Fibroblast of lung (primary cell): ENCODE measurements at regions not wholly inside any gene's neighbourhood (a gene's known extent, or its start where the extent isn't known, plus 50 kb on each side); places are given as distances from the start of the nearest gene placed in this dataset.
A peak's percentile ranks its signal among the peaks of the same experiment; 100 is the strongest.

Experiments
- DNase-seq, 2 donors: peaks; one replicate each; pipeline versions ENCODE4 v3.0.0 to v3.0.0-alpha.2; 2010; ENCODE audit warnings: low read depth in 2 of 2
- H2AFZ ChIP-seq: 2 replicates; pipeline ENCODE4 v1.5.1; 2012; ENCODE audit warnings: low read length, control low read depth, inconsistent platforms
- H3K27ac ChIP-seq: 2 replicates; pipeline ENCODE4 v1.5.1; 2011; ENCODE audit warnings: low read length, control low read depth; ENCODE audit not compliant: insufficient read depth
- H3K27me3 ChIP-seq: 2 replicates; pipeline ENCODE4 v1.5.1; 2011; ENCODE audit warnings: mild to moderate bottlenecking, low read length; ENCODE audit not compliant: control insufficient read depth, insufficient read depth
- H3K36me3 ChIP-seq: 2 replicates; pipeline ENCODE4 v1.5.1; 2011; ENCODE audit warnings: low read length; ENCODE audit not compliant: control insufficient read depth, insufficient read depth
- H3K4me1 ChIP-seq: 2 replicates; pipeline ENCODE4 v1.5.1; 2011; ENCODE audit warnings: low read length; ENCODE audit not compliant: control insufficient read depth, insufficient read depth; ENCODE audit errors: extremely low read depth
- H3K4me2 ChIP-seq: 2 replicates; pipeline ENCODE4 v1.5.1; 2011; ENCODE audit warnings: low read length, control low read depth; ENCODE audit not compliant: insufficient read depth; ENCODE audit errors: extremely low read depth
- H3K4me3 ChIP-seq, 4 experiments: fragments of 200-600 bp in 1 of 4; sonication (generic) in 1 of 4; replicated peaks in 1 of 4; 2 replicates each; pipeline ENCODE4 v1.5.1; 2011 to 2016; ENCODE audit warnings: low read length in 4 of 4, low read depth in 3 of 4, mild to moderate bottlenecking in 3 of 4, control low read depth in 2 of 4, inconsistent platforms in 1 of 4, mixed read lengths in 1 of 4; ENCODE audit not compliant: insufficient read depth in 1 of 4; ENCODE audit errors: control extremely low read depth in 1 of 4
- H3K79me2 ChIP-seq: 2 replicates; pipeline ENCODE4 v1.5.1; 2012; ENCODE audit warnings: mild to moderate bottlenecking, low read length, inconsistent platforms; ENCODE audit not compliant: control insufficient read depth, insufficient read depth
- H3K9ac ChIP-seq: 2 replicates; pipeline ENCODE4 v1.5.1; 2011; ENCODE audit warnings: mild to moderate bottlenecking, low read length, control low read depth; ENCODE audit not compliant: insufficient read depth
- H3K9me3 ChIP-seq: 2 replicates; pipeline ENCODE4 v1.5.1; 2012; ENCODE audit warnings: low read depth, low read length; ENCODE audit not compliant: control insufficient read depth, insufficient read depth
- H4K20me1 ChIP-seq: 2 replicates; pipeline ENCODE4 v1.5.1; 2011; ENCODE audit warnings: low read length; ENCODE audit not compliant: control insufficient read depth, insufficient read depth; ENCODE audit errors: extremely low read depth
- CTCF ChIP-seq, 2 donors: IDR thresholded peaks in 1 of 2; conservative IDR thresholded peaks in 1 of 2; 1 replicate in 1 of 2; 2 replicates in 1 of 2; pipeline ENCODE4 v1.5.1; 2011 to 2012; ENCODE audit warnings: low read length in 2 of 2, control low read depth in 1 of 2, inconsistent platforms in 1 of 2, low read depth in 1 of 2, mild to moderate bottlenecking in 1 of 2
- EZH2 ChIP-seq: IDR thresholded peaks from 2 replicates; pipeline ENCODE4 v1.5.1; 2012; ENCODE audit warnings: low read length, control low read depth, mild to moderate bottlenecking; ENCODE audit errors: missing control alignments

- Histone ChIP-seq H4K20me1 (no peaks in the 10 kb centered on the region), H3K9ac (no peak overlapping the region), H3K27ac (no peak overlapping the region), H3K27me3 (no peaks in the 10 kb centered on the region), H3K4me1 (peaks cover 9% of the 10 kb centered on the region), H3K4me2 (peak overlapping the region; percentile 35), H3K36me3 (no peaks in the 10 kb centered on the region), H2AFZ (no peak overlapping the region), H3K9me3 (no peaks in the 10 kb centered on the region), H3K79me2 (no peaks in the 10 kb centered on the region), H3K4me3 (no peak overlapping the region)
- no peak for TF ChIP-seq CTCF (conservative IDR thresholded peaks at IDR 0.05 in 1 of 2, IDR thresholded peaks at IDR 0.05 in 1 of 2; ENCODE audit: low read depth in 1 of 2, low read length in 2 of 2)
- no peak for TF ChIP-seq EZH2
- no peak for DNase-seq
Observed at GRCh38 chr6:56327946-56328727, 80.8 kb upstream of the COL21A1 start.

DNA sequence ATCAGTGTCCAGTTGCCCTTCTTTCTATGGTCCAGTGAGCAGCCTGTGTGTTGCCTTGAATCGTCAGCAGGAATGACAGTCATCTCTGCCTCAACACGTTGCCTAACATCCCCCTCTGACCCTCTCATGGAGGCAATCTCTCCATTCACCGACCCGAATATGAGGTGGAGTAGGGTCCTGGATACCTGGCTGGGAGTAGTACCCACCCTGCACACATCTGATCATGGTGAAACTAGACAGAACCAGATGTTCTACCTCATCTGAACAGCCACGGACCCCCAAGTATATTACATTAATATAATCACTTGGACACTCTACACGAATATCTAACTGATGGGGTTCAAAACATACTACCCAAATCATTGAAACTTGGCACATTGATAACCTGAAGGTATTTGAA lies 77.0 kb upstream of the COL21A1 start:
- no peaks in the 10 kb centered on the region for H4K20me1 ChIP-seq
- no peak overlapping the region for H3K4me3 ChIP-seq
- H3K27me3 ChIP-seq = no peaks in the 10 kb centered on the region
- no peak overlapping the region for H3K9ac ChIP-seq
- no peak for DNase-seq
- H3K4me1 ChIP-seq = peaks cover 8% of the 10 kb centered on the region
- no peak overlapping the region for H3K27ac ChIP-seq
- no peaks in the 10 kb centered on the region for H3K9me3 ChIP-seq
- no peaks in the 10 kb centered on the region for H3K79me2 ChIP-seq
- no peaks in the 10 kb centered on the region for H3K36me3 ChIP-seq
- H3K4me2 ChIP-seq = no peak overlapping the region
- TF ChIP-seq CTCF (conservative IDR thresholded peaks at IDR 0.05 in 1 of 2, IDR thresholded peaks at IDR 0.05 in 1 of 2; ENCODE audit: low read depth in 1 of 2, low read length in 2 of 2) (no peak), EZH2 (no peak)
- H2AFZ ChIP-seq = no peak overlapping the region

- Histone ChIP-seq H3K4me2 (no peak overlapping the region), H3K27ac (no peak overlapping the region), H3K79me2 (no peaks in the 10 kb centered on the region), H4K20me1 (no peaks in the 10 kb centered on the region), H2AFZ (no peak overlapping the region), H3K4me1 (no peaks in the 10 kb centered on the region), H3K27me3 (no peaks in the 10 kb centered on the region), H3K36me3 (no peaks in the 10 kb centered on the region), H3K4me3 (no peak overlapping the region), H3K9ac (no peak overlapping the region), H3K9me3 (no peaks in the 10 kb centered on the region)
- DNase-seq = no peak
- TF ChIP-seq EZH2 (no peak), CTCF (conservative IDR thresholded peaks at IDR 0.05 in 1 of 2, IDR thresholded peaks at IDR 0.05 in 1 of 2; ENCODE audit: low read depth in 1 of 2, low read length in 2 of 2) (no peak)
Observed at GRCh38 chr6:56318851-56319250, 71.5 kb upstream of the COL21A1 start.
